HepG2 (cell line): ENCODE measurements at regions not wholly inside any gene's neighbourhood (a gene's known extent, or its start where the extent isn't known, plus 50 kb on each side); places are given as distances from the start of the nearest gene placed in this dataset.

ENCODE experiments used
- ATAC-seq: fragments of 200-7000 bp; cut with Tn5 transposase; 3 replicates; pipeline ENCODE4 v1.9.1; 2020; ENCODE audit warnings: mild to moderate bottlenecking, moderate library complexity
- BruUV-seq: library from RNA; stranded (reverse); fragments of 400-500 nt; replicated peaks from 2 replicates; lab custom pipeline; 2021; lab: Mats Ljungman, UMichigan
- CTCF ChIA-PET: fragments of 300-600 bp; formaldehyde crosslinking; extraction: SDS; loops from one replicate; lab custom pipeline; 2021; ENCODE audit warnings: low total read pairs, inconsistent platforms, low intra/inter-chr PET ratio; lab: Yijun Ruan, JAX
- POLR2A ChIA-PET: fragments of 350-600 bp; sonication (Branson Sonifier 250); formaldehyde crosslinking; loops from one replicate; lab custom pipeline; 2020; ENCODE audit warnings: antibody characterized with exemption, inconsistent platforms; lab: Yijun Ruan, JAX
- DNase-seq: peaks from one replicate; pipeline ENCODE4 v3.0.0-alpha.2; 2015; ENCODE audit warnings: low spot score
- FAIRE-seq: peaks from 3 replicates; lab custom pipeline; 2011; peaks lifted over from hg19 to GRCh38; lab: Jason Lieb, UNC
- H2AFZ ChIP-seq: one replicate; pipeline ENCODE4 v1.6.1; 2011; ENCODE audit warnings: low read length, inconsistent platforms
- H3K27ac ChIP-seq: fragments of 300-600 bp; 3 replicates; pipeline ENCODE4 v1.8.0; 2011; ENCODE audit warnings: mixed run types, mild to moderate bottlenecking, mixed read lengths, low read length, inconsistent platforms; ENCODE audit not compliant: insufficient read depth; ENCODE audit errors: extremely low read length
- H3K27me3 ChIP-seq, 2 experiments: fragments of 200-600 bp in 1 of 2; 2 replicates in 1 of 2; 3 replicates in 1 of 2; pipeline versions ENCODE4 v1.6.0 to v1.8.0; 2011; ENCODE audit warnings: low read length in 2 of 2, mild to moderate bottlenecking in 2 of 2, moderate library complexity in 2 of 2, inconsistent platforms in 1 of 2; ENCODE audit not compliant: insufficient read depth in 2 of 2, control insufficient read depth in 1 of 2
- H3K36me3 ChIP-seq, 2 experiments: fragments of 200-600 bp in 1 of 2; replicated peaks in 1 of 2; 2 replicates in 1 of 2; 3 replicates in 1 of 2; pipeline versions ENCODE4 v1.5.1 to v1.8.0; 2011; ENCODE audit warnings: low read length in 2 of 2, inconsistent platforms in 1 of 2; ENCODE audit not compliant: insufficient read depth in 2 of 2, control insufficient read depth in 1 of 2
- H3K4me1 ChIP-seq: 2 replicates; pipeline ENCODE4 v1.5.1; 2012; ENCODE audit warnings: low read length, inconsistent platforms; ENCODE audit not compliant: insufficient read depth
- H3K4me2 ChIP-seq: 2 replicates; pipeline ENCODE4 v1.6.0; 2011; ENCODE audit warnings: low read depth, low read length, inconsistent platforms
- H3K4me3 ChIP-seq, 3 experiments: fragments of 200-600 bp in 1 of 3; sonication (generic), shearing (Covaris generic) in 1 of 3; replicated peaks in 1 of 3; 2 replicates each; pipeline ENCODE4 v1.5.1; 2011 to 2016; ENCODE audit warnings: low read length in 3 of 3, inconsistent platforms in 2 of 3, low read depth in 2 of 3, mild to moderate bottlenecking in 2 of 3, control low read depth in 1 of 3, mixed read lengths in 1 of 3; ENCODE audit not compliant: insufficient read depth in 1 of 3
- H3K79me2 ChIP-seq: one replicate; pipeline ENCODE4 v1.6.1; 2011; ENCODE audit warnings: low read length, inconsistent platforms; ENCODE audit not compliant: insufficient read depth
- H3K9ac ChIP-seq: 2 replicates; pipeline ENCODE4 v1.6.0; 2011; ENCODE audit warnings: mild to moderate bottlenecking, low read depth, low read length, inconsistent platforms; ENCODE audit not compliant: insufficient read depth
- H3K9me3 ChIP-seq: 2 replicates; pipeline ENCODE4 v1.5.1; 2012; ENCODE audit warnings: mild to moderate bottlenecking, low read length
- H4K20me1 ChIP-seq: 2 replicates; pipeline ENCODE4 v1.6.0; 2011; ENCODE audit warnings: inconsistent platforms, mild to moderate bottlenecking, low read length, moderate library complexity; ENCODE audit not compliant: insufficient read depth
- ADNP ChIP-seq: sonication (generic); formaldehyde crosslinking; IDR thresholded peaks from 2 replicates; pipeline ENCODE4 v1.4.0; 2020; ENCODE audit warnings: missing genetic modification reagents
- CEBPG ChIP-seq: IDR thresholded peaks from 2 replicates; pipeline ENCODE4 v1.6.1; 2016
- NFE2L2 ChIP-seq: fragments of 150-350 bp; IDR thresholded peaks from 2 replicates; pipeline ENCODE4 v1.6.1; 2014; ENCODE audit warnings: low read length
- NR2F2 ChIP-seq: IDR thresholded peaks from 2 replicates; pipeline ENCODE4 v1.6.1; 2012; ENCODE audit warnings: low read depth, inconsistent platforms, borderline replicate concordance
- REL ChIP-seq: sonication (generic); formaldehyde crosslinking; conservative IDR thresholded peaks from 2 replicates; pipeline ENCODE4 v1.8.0; 2022; ENCODE audit warnings: mild to moderate bottlenecking, missing genetic modification reagents, moderate library complexity
- SOX13 ChIP-seq, 3 experiments: fragments of 450-650 bp in 1 of 3; sonication (generic) in 1 of 3; formaldehyde crosslinking in 1 of 3; IDR thresholded peaks in 2 of 3; conservative IDR thresholded peaks in 1 of 3; 2 replicates each; pipeline versions ENCODE4 v1.5.0 to v1.6.1; 2016 to 2020; ENCODE audit warnings: antibody characterized with exemption in 1 of 3, mild to moderate bottlenecking in 1 of 3, missing compliant biosample characterization in 1 of 3, missing genetic modification reagents in 1 of 3, moderate library complexity in 1 of 3
- TBX3 ChIP-seq: fragments of 450-650 bp; IDR thresholded peaks from 2 replicates; pipeline ENCODE4 v1.6.1; 2017; ENCODE audit warnings: antibody characterized with exemption, mild to moderate bottlenecking, inconsistent platforms, borderline replicate concordance
- TGIF2 ChIP-seq: IDR thresholded peaks from 2 replicates; pipeline ENCODE4 v1.6.1; 2016; ENCODE audit warnings: control low read depth, missing compliant biosample characterization
- ZFP36 ChIP-seq: fragments of 150-350 bp; IDR thresholded peaks from 2 replicates; pipeline ENCODE4 v1.6.1; 2018; ENCODE audit warnings: borderline replicate concordance, low read length, low read depth; ENCODE audit not compliant: partially characterized antibody
- ZZZ3 ChIP-seq: sonication (generic); formaldehyde crosslinking; IDR thresholded peaks from 2 replicates; pipeline ENCODE4 v1.4.0; 2020; ENCODE audit warnings: missing genetic modification reagents, mild to moderate bottlenecking, borderline replicate concordance
- WGBS: methylation state at CpG from one replicate; pipeline ENCODE4 v1.1.6; 2017; ENCODE audit warnings: low lambda C conversion rate; 5-methylcytosine and 5-hydroxymethylcytosine counted together
- in situ Hi-C: cut with HindIII; loops from 2 replicates; pipeline ENCODE4 v1.10.0; 2017; ENCODE audit warnings: low pct_unique_long_range_greater_than_20kb; ENCODE audit not compliant: extremely low pct_ligation_motif_present
- intact Hi-C: fragments of 100-400 bp; cut with micrococcal nuclease; formaldehyde crosslinking; loops from one replicate; pipeline ENCODE4 v1.10.0; 2022; ENCODE audit not compliant: unreplicated experiment
- TF ChIP-seq, protein P1 (sequence below): sonication (generic); formaldehyde crosslinking; IDR thresholded peaks from 2 replicates; pipeline ENCODE4 v1.4.0; 2020; ENCODE audit warnings: missing genetic modification reagents
- TF ChIP-seq, protein P2 (sequence below): sonication (generic); formaldehyde crosslinking; IDR thresholded peaks from 2 replicates; pipeline ENCODE4 v1.4.0; 2020; ENCODE audit warnings: missing genetic modification reagents, borderline replicate concordance
- TF ChIP-seq, protein P3 (sequence below): sonication (generic); formaldehyde crosslinking; IDR thresholded peaks from 2 replicates; pipeline ENCODE4 v1.5.0; 2020; ENCODE audit warnings: missing genetic modification reagents

DNA sequence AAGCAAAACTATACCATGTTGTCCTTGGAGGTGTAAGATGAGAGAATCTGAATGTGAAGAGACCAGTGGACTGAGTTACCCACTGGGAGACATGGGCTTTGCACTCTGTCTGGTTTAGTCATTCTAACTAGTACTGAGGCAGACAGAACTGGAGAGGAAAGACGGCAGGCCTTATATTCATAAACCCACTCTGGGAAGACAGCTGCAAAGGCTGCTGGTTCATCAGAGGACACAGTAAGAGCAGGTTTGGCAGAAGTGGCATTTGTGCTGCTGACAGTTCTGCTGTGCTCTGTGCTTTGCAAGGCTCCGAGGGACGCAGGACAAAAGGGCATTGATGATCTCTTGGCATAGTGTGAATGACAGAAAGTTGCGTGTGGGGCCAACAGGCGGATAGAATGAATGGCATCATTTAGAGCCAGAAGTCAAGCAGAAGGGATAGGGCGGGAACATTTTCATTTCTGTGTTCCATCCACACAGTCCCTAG is 142.3 kb upstream of the TENT5A start (continued):
- TF ChIP-seq, protein P1, sequence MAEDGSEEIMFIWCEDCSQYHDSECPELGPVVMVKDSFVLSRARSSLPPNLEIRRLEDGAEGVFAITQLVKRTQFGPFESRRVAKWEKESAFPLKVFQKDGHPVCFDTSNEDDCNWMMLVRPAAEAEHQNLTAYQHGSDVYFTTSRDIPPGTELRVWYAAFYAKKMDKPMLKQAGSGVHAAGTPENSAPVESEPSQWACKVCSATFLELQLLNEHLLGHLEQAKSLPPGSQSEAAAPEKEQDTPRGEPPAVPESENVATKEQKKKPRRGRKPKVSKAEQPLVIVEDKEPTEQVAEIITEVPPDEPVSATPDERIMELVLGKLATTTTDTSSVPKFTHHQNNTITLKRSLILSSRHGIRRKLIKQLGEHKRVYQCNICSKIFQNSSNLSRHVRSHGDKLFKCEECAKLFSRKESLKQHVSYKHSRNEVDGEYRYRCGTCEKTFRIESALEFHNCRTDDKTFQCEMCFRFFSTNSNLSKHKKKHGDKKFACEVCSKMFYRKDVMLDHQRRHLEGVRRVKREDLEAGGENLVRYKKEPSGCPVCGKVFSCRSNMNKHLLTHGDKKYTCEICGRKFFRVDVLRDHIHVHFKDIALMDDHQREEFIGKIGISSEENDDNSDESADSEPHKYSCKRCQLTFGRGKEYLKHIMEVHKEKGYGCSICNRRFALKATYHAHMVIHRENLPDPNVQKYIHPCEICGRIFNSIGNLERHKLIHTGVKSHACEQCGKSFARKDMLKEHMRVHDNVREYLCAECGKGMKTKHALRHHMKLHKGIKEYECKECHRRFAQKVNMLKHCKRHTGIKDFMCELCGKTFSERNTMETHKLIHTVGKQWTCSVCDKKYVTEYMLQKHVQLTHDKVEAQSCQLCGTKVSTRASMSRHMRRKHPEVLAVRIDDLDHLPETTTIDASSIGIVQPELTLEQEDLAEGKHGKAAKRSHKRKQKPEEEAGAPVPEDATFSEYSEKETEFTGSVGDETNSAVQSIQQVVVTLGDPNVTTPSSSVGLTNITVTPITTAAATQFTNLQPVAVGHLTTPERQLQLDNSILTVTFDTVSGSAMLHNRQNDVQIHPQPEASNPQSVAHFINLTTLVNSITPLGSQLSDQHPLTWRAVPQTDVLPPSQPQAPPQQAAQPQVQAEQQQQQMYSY (CRISPR knock-in tag) = no peak
- no peak for TF ChIP-seq ZFP36
- TF ChIP-seq, protein P2, sequence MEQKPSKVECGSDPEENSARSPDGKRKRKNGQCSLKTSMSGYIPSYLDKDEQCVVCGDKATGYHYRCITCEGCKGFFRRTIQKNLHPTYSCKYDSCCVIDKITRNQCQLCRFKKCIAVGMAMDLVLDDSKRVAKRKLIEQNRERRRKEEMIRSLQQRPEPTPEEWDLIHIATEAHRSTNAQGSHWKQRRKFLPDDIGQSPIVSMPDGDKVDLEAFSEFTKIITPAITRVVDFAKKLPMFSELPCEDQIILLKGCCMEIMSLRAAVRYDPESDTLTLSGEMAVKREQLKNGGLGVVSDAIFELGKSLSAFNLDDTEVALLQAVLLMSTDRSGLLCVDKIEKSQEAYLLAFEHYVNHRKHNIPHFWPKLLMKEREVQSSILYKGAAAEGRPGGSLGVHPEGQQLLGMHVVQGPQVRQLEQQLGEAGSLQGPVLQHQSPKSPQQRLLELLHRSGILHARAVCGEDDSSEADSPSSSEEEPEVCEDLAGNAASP = peak; percentile 27; the same call in 1 of the 2 replicates
- TF ChIP-seq ZZZ3 (CRISPR knock-in tag) = no peak
- TF ChIP-seq SOX13 (IDR thresholded peaks at IDR 0.05) = no peak
- 0 out of 4 replicates have a peak, but pooled peaks of 1 of the 2 experiments have one; percentile 24 for TF ChIP-seq SOX13 (CRISPR knock-in tag; conservative IDR thresholded peaks at IDR 0.05 in 1 of 2, IDR thresholded peaks at IDR 0.05 in 1 of 2)
- peak; percentile 99 for TF ChIP-seq TGIF2
- TF ChIP-seq CEBPG (CRISPR knock-in tag) = peak; percentile 24; the same call in 1 of the 2 replicates
- TF ChIP-seq, all 625 proteins: peak for 12

DNA sequence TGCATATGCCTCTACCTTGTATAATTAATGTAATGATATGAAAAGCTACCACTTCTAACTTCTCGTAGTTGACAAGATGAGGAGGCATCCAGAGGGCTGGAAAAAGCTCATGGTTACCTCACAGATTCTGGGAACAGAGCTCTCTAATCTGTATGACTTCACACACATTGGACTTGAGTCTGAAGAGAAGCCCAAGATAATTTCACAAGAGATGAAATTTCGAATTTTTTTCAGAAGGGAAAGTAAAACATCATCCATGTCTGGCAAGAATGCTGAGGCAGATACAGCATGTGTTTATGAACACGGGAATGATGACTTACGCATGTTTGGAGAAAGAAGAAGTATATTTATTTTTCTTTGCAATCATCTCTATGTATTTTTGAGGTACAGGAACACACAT is 141.8 kb upstream of the TENT5A start:
- H2AFZ ChIP-seq = no peak overlapping the region
- FAIRE-seq = no peak
- in situ Hi-C loops = no loop called here
- H3K4me2 ChIP-seq = peak overlapping the region; percentile 49; the same call in 1 of the 2 replicates
- no peak for DNase-seq
- no peak overlapping the region for H3K27ac ChIP-seq
- peaks cover 52% of the 10 kb centered on the region for H3K4me1 ChIP-seq
- intact Hi-C loops = no loop called here
- WGBS = 69% methylated on average over 4 of the region's 4 CpGs
- no peaks in the 10 kb centered on the region for H4K20me1 ChIP-seq
- ATAC-seq = no peak
- no peaks in the 10 kb centered on the region for H3K36me3 ChIP-seq
- BruUV-seq = no TSS peak
- H3K79me2 ChIP-seq = no peaks in the 10 kb centered on the region
- no peaks in the 10 kb centered on the region for H3K9me3 ChIP-seq
- H3K9ac ChIP-seq = no peak overlapping the region
- H3K4me3 ChIP-seq = no peak overlapping the region; a peak in 1 of 6 replicates
- CTCF ChIA-PET = no interaction called here
- H3K27me3 ChIP-seq = no peaks in the 10 kb centered on the region
- TF ChIP-seq ADNP (no peak), NFE2L2 (no peak), NR2F2 (no peak), TBX3 (no peak), REL (CRISPR knock-in tag) (no peak)
- TF ChIP-seq, protein P3, sequence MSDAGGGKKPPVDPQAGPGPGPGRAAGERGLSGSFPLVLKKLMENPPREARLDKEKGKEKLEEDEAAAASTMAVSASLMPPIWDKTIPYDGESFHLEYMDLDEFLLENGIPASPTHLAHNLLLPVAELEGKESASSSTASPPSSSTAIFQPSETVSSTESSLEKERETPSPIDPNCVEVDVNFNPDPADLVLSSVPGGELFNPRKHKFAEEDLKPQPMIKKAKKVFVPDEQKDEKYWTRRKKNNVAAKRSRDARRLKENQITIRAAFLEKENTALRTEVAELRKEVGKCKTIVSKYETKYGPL = no peak
- POLR2A ChIA-PET = no interaction called here
